Large intestine (tissue), 3 donors: ENCODE measurements at regions not wholly inside any gene's neighbourhood (a gene's known extent, or its start where the extent isn't known, plus 50 kb on each side); places are given as distances from the start of the nearest gene placed in this dataset.

Source experiments
- DNase-seq, 2 donors: peaks; one replicate each; pipeline versions ENCODE4 v3.0.0 to v3.0.0-alpha.2; 2013
- H3K27ac ChIP-seq: one replicate; pipeline ENCODE4 v1.5.1; 2013; ENCODE audit warnings: low read length
- H3K27me3 ChIP-seq: 2 replicates; pipeline ENCODE4 v1.6.1; 2013; ENCODE audit warnings: low read length; ENCODE audit not compliant: control insufficient read depth, insufficient read depth
- H3K36me3 ChIP-seq: 2 replicates; pipeline ENCODE4 v1.6.1; 2013; ENCODE audit warnings: low read length; ENCODE audit not compliant: control insufficient read depth, insufficient read depth
- H3K4me1 ChIP-seq: one replicate; pipeline ENCODE4 v1.6.1; 2013; ENCODE audit warnings: low read length; ENCODE audit not compliant: control insufficient read depth, insufficient read depth
- H3K4me3 ChIP-seq: one replicate; pipeline ENCODE4 v1.5.1; 2013; ENCODE audit warnings: low read length
- H3K9me3 ChIP-seq: one replicate; pipeline ENCODE4 v1.6.1; 2013; ENCODE audit warnings: mild to moderate bottlenecking, low read depth, low read length, moderate library complexity; ENCODE audit not compliant: control insufficient read depth
- WGBS: methylation state at CpG from one replicate; pipeline ENCODE4 v1.1.5; 2013; ENCODE audit warnings: low lambda C conversion rate; ENCODE audit not compliant: insufficient coverage; 5-methylcytosine and 5-hydroxymethylcytosine counted together

DNA sequence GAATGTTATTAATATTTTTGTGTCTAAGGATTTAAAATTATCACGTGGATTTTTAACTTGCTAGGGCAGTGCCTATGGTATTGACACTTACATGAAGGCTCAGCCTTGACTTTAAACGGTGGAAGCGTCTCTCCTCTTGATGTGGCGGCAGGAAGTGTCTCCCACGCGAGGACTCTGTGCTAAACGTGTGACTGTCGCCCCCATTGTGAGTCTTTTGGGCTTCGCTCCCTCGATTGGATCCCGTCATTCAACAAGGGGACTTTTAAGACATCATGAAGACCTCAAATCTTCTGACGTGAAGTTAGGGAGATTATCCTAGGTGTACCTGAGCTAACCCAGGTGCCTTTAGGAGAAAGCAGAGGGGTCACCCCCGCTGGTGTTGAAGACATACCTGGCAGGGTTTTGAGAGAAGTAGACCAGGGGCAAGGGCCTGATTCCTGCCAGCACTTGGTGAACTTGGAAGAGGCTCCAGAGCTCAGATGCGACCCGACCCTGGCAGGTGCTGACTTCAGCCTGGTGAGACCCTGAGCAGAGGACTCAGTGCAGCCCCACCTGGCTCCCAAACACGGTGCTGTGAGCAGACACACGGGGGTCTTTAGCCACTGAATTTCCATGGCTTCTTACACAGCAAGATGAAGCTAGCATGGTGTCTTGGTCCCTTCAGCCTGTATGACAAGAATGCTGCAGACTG is 55.7 kb upstream of the IRX4 start:
- Histone ChIP-seq H3K27me3 (peaks cover 6% of the 10 kb centered on the region), H3K4me3 (no peak overlapping the region), H3K9me3 (no peaks in the 10 kb centered on the region), H3K27ac (no peak overlapping the region), H3K36me3 (no peaks in the 10 kb centered on the region), H3K4me1 (no peaks in the 10 kb centered on the region)
- DNase-seq: no peak
- WGBS: no CpG with 5 or more reads among the region's 17 CpGs

DNA sequence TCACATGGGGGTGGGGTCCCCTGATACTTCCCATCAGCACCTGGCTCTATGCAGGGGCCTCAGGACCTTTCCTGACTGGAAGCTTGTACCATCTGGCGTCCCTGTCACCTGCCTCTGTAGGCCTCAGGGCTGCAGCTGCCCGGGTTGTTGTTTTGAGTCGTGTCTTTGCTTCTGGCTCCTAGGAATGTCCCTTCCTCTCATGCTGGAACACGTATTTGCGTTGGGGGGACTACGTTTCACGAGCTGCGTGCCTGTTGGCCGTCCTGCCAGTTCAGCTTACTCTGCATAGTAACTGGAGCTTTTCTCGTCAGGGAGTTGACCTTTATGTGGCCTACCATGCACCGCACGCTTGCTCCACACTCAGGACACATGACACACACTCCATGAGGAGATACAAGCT is 54.9 kb upstream of the IRX4 start:
- Histone ChIP-seq H3K36me3 (no peaks in the 10 kb centered on the region), H3K4me1 (no peaks in the 10 kb centered on the region), H3K27ac (no peak overlapping the region), H3K27me3 (peaks cover 15% of the 10 kb centered on the region), H3K4me3 (no peak overlapping the region), H3K9me3 (no peaks in the 10 kb centered on the region)
- 90% methylated on average over 2 of the region's 12 CpGs for WGBS
- no peak for DNase-seq

DNA sequence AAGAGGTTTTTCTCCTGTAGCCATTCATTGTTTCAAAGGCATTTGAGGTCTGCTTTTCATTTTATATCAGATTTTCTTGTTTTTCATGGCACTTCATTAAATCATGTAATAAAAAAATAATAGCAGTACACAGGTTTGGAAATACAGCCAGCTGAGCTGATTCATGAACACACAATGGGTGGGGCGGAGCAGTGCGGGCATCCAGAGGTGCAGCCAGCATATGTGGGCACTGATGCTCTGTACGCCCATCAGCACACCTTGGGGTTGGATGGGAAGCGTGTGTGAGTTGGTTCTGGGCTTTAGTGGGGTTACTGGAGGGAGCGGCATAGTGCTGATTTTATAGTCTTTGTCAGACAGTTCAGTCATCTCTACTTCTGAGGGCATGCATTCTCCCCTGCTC is 54.2 kb upstream of the IRX4 start:
- DNase-seq: no peak
- no peaks in the 10 kb centered on the region for H3K9me3 ChIP-seq
- no CpG with 5 or more reads among the region's 5 CpGs for WGBS
- no peaks in the 10 kb centered on the region for H3K36me3 ChIP-seq
- no peaks in the 10 kb centered on the region for H3K4me1 ChIP-seq
- H3K27me3 ChIP-seq: peaks cover 18% of the 10 kb centered on the region
- H3K4me3 ChIP-seq: no peak overlapping the region
- H3K27ac ChIP-seq: no peak overlapping the region

DNA sequence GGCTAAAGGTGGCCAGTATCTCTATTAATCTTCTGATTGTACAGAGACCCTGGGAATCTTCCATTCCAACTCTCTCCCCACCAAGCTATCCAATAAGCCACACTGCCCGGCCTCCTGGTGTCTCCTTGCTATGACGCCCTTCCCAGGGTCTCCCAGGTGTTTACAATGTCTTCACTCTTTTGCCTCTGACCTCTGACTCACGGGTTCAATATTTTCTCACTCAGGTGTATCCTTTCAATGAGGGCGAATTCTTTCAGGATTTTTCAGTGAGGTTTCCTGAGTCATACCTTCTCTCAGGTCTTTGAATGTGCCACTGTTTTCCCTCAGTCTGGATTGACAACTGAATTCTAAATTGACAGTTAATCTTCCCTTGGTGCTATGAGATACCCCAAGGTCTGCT is 53.7 kb upstream of the IRX4 start:
- Histone ChIP-seq H3K4me3 (no peak overlapping the region), H3K36me3 (no peaks in the 10 kb centered on the region), H3K4me1 (no peaks in the 10 kb centered on the region), H3K27ac (no peak overlapping the region), H3K27me3 (peaks cover 23% of the 10 kb centered on the region), H3K9me3 (peaks cover under 1% of the 10 kb centered on the region)
- DNase-seq: no peak
- no CpG with 5 or more reads among the region's 4 CpGs for WGBS

DNA sequence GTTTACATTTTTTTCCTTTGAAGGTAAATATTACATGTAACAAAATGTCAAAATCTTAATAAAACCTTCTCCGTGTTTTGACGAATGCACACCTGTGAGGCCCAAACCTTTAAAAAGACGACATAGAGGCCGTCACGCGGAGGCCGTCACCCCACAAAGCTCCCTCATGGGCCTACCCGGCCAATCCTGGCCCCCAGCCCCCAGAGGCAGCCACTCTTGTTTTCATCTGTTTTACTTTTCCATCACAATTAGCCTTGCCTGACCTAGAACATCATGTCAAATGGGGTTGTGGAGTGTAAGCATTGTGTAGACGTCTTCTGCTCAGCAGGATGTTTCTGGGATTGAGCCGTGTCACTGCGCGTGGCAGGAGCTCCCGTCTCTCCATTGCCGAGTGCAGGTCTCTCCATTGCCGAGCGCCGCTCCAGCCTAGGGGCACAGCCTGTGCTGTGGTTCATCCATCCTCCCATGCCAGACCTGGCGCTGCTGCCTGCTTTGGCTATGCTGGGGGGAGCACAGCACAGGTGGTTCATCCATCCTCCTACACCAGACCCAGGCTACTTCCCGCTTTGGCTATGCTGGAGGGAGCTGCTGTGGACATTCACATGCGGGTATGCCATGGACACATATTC is 52.2 kb upstream of the IRX4 start:
- WGBS: no CpG with 5 or more reads among the region's 20 CpGs
- Histone ChIP-seq H3K9me3 (peaks cover 6% of the 10 kb centered on the region), H3K36me3 (no peaks in the 10 kb centered on the region), H3K4me1 (no peaks in the 10 kb centered on the region), H3K4me3 (no peak overlapping the region), H3K27ac (no peak overlapping the region), H3K27me3 (peaks cover 37% of the 10 kb centered on the region)
- no peak for DNase-seq

DNA sequence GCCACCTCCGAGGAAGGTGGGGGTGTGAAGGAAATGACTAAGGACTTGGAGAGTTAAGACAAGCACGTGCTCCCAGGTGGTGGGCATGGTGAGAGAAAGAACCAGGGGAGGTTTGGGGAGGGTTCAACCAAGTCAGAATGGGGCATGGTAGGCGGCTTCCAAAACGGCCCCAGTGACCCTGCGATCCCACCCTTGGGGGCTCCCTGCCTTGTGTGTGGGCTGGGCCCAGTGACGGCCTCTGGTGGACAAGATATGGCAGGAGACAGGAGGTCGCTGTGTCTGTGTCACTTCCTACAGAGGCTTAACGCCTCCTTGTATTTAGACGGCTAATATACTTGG is 51.3 kb upstream of the IRX4 start:
- Histone ChIP-seq H3K4me3 (no peak overlapping the region), H3K27ac (no peak overlapping the region), H3K4me1 (no peaks in the 10 kb centered on the region), H3K27me3 (peaks cover 43% of the 10 kb centered on the region), H3K36me3 (no peaks in the 10 kb centered on the region), H3K9me3 (peaks cover 12% of the 10 kb centered on the region)
- DNase-seq: no peak
- WGBS: no CpG with 5 or more reads among the region's 9 CpGs

DNA sequence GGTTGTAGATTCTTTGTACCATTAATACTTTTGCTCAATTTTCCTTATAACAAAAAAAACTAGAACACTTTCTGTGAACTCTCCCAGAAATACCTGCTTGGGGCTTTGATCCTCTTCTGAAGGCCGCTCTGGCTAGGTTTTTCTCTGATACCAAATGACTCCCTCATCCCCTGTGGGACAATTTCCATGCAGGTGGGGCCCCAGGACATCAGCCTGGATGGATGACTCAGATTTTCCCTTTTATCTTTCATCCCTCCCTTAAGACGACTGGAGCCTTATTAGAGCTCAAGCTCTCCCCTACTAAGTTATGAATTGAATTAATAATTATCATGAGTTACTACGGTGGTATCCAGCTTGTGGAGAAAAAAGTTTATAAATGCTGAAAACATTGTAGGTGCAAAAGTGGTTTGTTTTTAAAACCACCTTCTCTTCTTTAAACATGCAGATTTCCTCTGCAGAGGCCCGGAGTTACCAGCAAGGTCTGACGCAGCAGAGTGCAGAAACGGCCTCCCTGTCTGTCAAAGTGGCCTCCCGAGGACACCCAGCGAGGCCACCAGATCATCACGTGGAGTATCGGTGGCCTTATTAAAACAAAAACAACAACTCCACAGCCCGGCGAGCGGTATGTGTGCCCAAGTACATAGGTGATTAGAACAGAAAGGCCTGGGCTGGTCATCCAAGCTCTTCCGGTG is 50.8 kb upstream of the IRX4 start:
- Histone ChIP-seq H3K27ac (no peak overlapping the region), H3K4me1 (no peaks in the 10 kb centered on the region), H3K4me3 (no peak overlapping the region), H3K36me3 (no peaks in the 10 kb centered on the region), H3K27me3 (peaks cover 49% of the 10 kb centered on the region), H3K9me3 (peaks cover 12% of the 10 kb centered on the region)
- WGBS: no CpG with 5 or more reads among the region's 14 CpGs
- no peak for DNase-seq
